Loucy (cell line): ENCODE measurements at regions not wholly inside any gene's neighbourhood (a gene's known extent, or its start where the extent isn't known, plus 50 kb on each side); places are given as distances from the start of the nearest gene placed in this dataset.

Experiments used
- H2AFZ ChIP-seq: fragments of 200-600 bp; sonication (generic); 2 replicates; pipeline ENCODE4 v1.6.0; 2016; ENCODE audit warnings: antibody characterized with exemption, mild to moderate bottlenecking, low read length, moderate library complexity
- H3F3A ChIP-seq: fragments of 200-600 bp; 2 replicates; pipeline ENCODE4 v1.6.0; 2016; ENCODE audit warnings: antibody characterized with exemption, low read depth, mild to moderate bottlenecking
- H3K27me3 ChIP-seq: fragments of 200-600 bp; sonication (generic); 2 replicates; pipeline ENCODE4 v1.6.1; 2014; ENCODE audit warnings: low read length, mild to moderate bottlenecking; ENCODE audit not compliant: insufficient read depth, poor library complexity, severe bottlenecking
- H3K36me3 ChIP-seq: fragments of 200-600 bp; sonication (generic); 2 replicates; pipeline ENCODE4 v1.6.1; 2016; ENCODE audit warnings: low read length; ENCODE audit not compliant: insufficient read depth
- H3K4me1 ChIP-seq: fragments of 200-600 bp; sonication (generic); 2 replicates; pipeline ENCODE4 v1.5.1; 2014; ENCODE audit warnings: low read length, mild to moderate bottlenecking; ENCODE audit not compliant: insufficient read depth, poor library complexity, severe bottlenecking
- H3K4me2 ChIP-seq: fragments of 200-600 bp; sonication (generic); 2 replicates; pipeline ENCODE4 v1.6.0; 2014; ENCODE audit warnings: antibody characterized with exemption, low read length, low read depth, mild to moderate bottlenecking; ENCODE audit not compliant: poor library complexity, severe bottlenecking
- H3K4me3 ChIP-seq: fragments of 200-600 bp; sonication (generic); 2 replicates; pipeline ENCODE4 v1.5.1; 2014; ENCODE audit warnings: low read length, mild to moderate bottlenecking, mixed read lengths; ENCODE audit not compliant: poor library complexity, severe bottlenecking
- H3K79me2 ChIP-seq: fragments of 200-600 bp; sonication (generic); 2 replicates; pipeline ENCODE4 v1.6.1; 2014; ENCODE audit warnings: low read length; ENCODE audit not compliant: insufficient read depth
- H3K9ac ChIP-seq: fragments of 200-600 bp; sonication (generic); 2 replicates; pipeline ENCODE4 v1.6.0; 2014; ENCODE audit warnings: mild to moderate bottlenecking, low read depth, low read length, moderate library complexity; ENCODE audit not compliant: poor library complexity, severe bottlenecking
- H3K9me2 ChIP-seq: fragments of 200-600 bp; sonication (generic); replicated peaks from 2 replicates; pipeline ENCODE4 v1.6.1; 2016; ENCODE audit warnings: low read depth, low read length, mixed read lengths
- H3K9me3 ChIP-seq: fragments of 200-600 bp; sonication (generic); 2 replicates; pipeline ENCODE4 v1.6.1; 2014; ENCODE audit warnings: mild to moderate bottlenecking, antibody characterized with exemption, low read length, low read depth; ENCODE audit not compliant: insufficient read depth
- H4K20me1 ChIP-seq: fragments of 200-600 bp; sonication (generic); 2 replicates; pipeline ENCODE4 v1.6.0; 2014; ENCODE audit warnings: antibody characterized with exemption, low read length, mild to moderate bottlenecking; ENCODE audit not compliant: insufficient read depth, poor library complexity, severe bottlenecking
- CTCF ChIP-seq: fragments of 200-600 bp; sonication (generic); conservative IDR thresholded peaks from 2 replicates; pipeline ENCODE4 v1.5.1; 2014; ENCODE audit warnings: mild to moderate bottlenecking, antibody characterized with exemption, low read length
- EZH2phosphoT487 ChIP-seq: fragments of 200-600 bp; IDR thresholded peaks from 2 replicates; pipeline ENCODE4 v1.6.1; 2018; ENCODE audit warnings: antibody characterized with exemption, mild to moderate bottlenecking, moderate library complexity, borderline replicate concordance

GRCh38 chr1:147046189-147046862 is 108.2 kb downstream of the NBPF12 start:
- Histone ChIP-seq H3K79me2 (no peaks in the 10 kb centered on the region), H3K4me1 (peaks cover 37% of the 10 kb centered on the region), H3F3A (peaks cover 4% of the 10 kb centered on the region), H4K20me1 (no peaks in the 10 kb centered on the region), H3K4me3 (peak overlapping the region; percentile 58), H3K9ac (peak overlapping the region; percentile 51), H3K36me3 (no peaks in the 10 kb centered on the region), H3K27me3 (no peaks in the 10 kb centered on the region), H3K9me2 (no peaks in the 10 kb centered on the region), H3K4me2 (peak overlapping the region; percentile 62), H3K9me3 (no peaks in the 10 kb centered on the region), H2AFZ (0 out of 2 replicates have a peak overlapping the region, but pooled peaks have one; percentile 59)
- TF ChIP-seq CTCF = no peak
- no peak for TF ChIP-seq EZH2phosphoT487
